A549 (cell line): ENCODE measurements at regions not wholly inside any gene's neighbourhood (a gene's known extent, or its start where the extent isn't known, plus 50 kb on each side); places are given as distances from the start of the nearest gene placed in this dataset.

Source experiments
- ATAC-seq, 2 experiments: fragments of 200-7000 bp in 1 of 2; fragments of >200 bp in 1 of 2; cut with Nextera tagmentation in 1 of 2; cut with Tn5 transposase in 1 of 2; 3 replicates each; pipeline versions ENCODE4 v1.8.0 to v1.9.1; 2018 to 2020; ENCODE audit warnings: mild to moderate bottlenecking in 1 of 2, moderate library complexity in 1 of 2
- CTCF ChIA-PET: fragments of 300-600 bp; sonication (Branson Sonifier 250); formaldehyde crosslinking; extraction: SDS; loops from one replicate; lab custom pipeline; 2021; ENCODE audit warnings: antibody characterized with exemption, inconsistent platforms; lab: Yijun Ruan, JAX
- POLR2A ChIA-PET: fragments of 350-600 bp; formaldehyde crosslinking; extraction: SDS; loops from one replicate; lab custom pipeline; 2021; ENCODE audit warnings: antibody characterized with exemption, inconsistent platforms; lab: Yijun Ruan, JAX
- DNase-seq, 2 experiments: peaks; one replicate each; pipeline versions ENCODE4 v3.0.0 to v3.0.0-alpha.2; 2011 to 2016; ENCODE audit warnings: low read depth in 1 of 2, low spot score in 1 of 2
- FAIRE-seq: peaks from 2 replicates; lab custom pipeline; 2011; peaks lifted over from hg19 to GRCh38; lab: Jason Lieb, UNC
- H3K27ac ChIP-seq, 2 experiments: fragments of >200 bp; sonication (Bioruptor Twin); formaldehyde crosslinking; 3 replicates each; pipeline ENCODE4 v1.5.1; 2016 to 2017
- H3K4me1 ChIP-seq: fragments of >200 bp; sonication (Bioruptor Twin); formaldehyde crosslinking; 3 replicates; pipeline ENCODE4 v1.6.1; 2016
- H3K4me2 ChIP-seq: fragments of >200 bp; sonication (Bioruptor Twin); formaldehyde crosslinking; 3 replicates; pipeline ENCODE4 v1.6.1; 2016
- H3K4me3 ChIP-seq: fragments of >200 bp; sonication (Bioruptor Twin); formaldehyde crosslinking; 3 replicates; pipeline ENCODE4 v1.5.1; 2016
- H3K9me3 ChIP-seq: fragments of >200 bp; sonication (Bioruptor Twin); formaldehyde crosslinking; 3 replicates; pipeline ENCODE4 v1.6.1; 2016
- CHD2 ChIP-seq: fragments of 150-350 bp; IDR thresholded peaks from 2 replicates; pipeline ENCODE4 v1.6.1; 2014; ENCODE audit warnings: low read length; ENCODE audit not compliant: partially characterized antibody
- EHMT2 ChIP-seq: fragments of 200-600 bp; sonication (generic); IDR thresholded peaks from 2 replicates; pipeline ENCODE4 v1.6.1; 2016; ENCODE audit warnings: antibody characterized with exemption, low read depth, mild to moderate bottlenecking, moderate library complexity
- ESRRA ChIP-seq: fragments of 150-350 bp; IDR thresholded peaks from 2 replicates; pipeline ENCODE4 v1.6.1; 2014; ENCODE audit warnings: mild to moderate bottlenecking, low read length, borderline replicate concordance
- FOSL2 ChIP-seq, 2 experiments: fragments of 450-650 bp in 1 of 2; fragments of >200 bp in 1 of 2; sonication (Bioruptor Twin) in 1 of 2; formaldehyde crosslinking; IDR thresholded peaks; 2 replicates each; pipeline versions ENCODE4 v1.5.0 to v1.6.1; 2016 to 2020; ENCODE audit warnings: mild to moderate bottlenecking in 1 of 2, moderate library complexity in 1 of 2
- HDAC2 ChIP-seq: fragments of 200-600 bp; sonication (generic); IDR thresholded peaks from 2 replicates; pipeline ENCODE4 v1.6.1; 2016
- HOXA7 ChIP-seq: fragments of 250-450 bp; sonication (Bioruptor Pico); IDR thresholded peaks from 2 replicates; pipeline ENCODE4 v1.5.0; 2020; ENCODE audit warnings: mild to moderate bottlenecking, moderate library complexity
- MAZ ChIP-seq: fragments of 150-350 bp; IDR thresholded peaks from 2 replicates; pipeline ENCODE4 v1.6.1; 2014; ENCODE audit warnings: antibody characterized with exemption, low read depth, low read length, borderline replicate concordance
- MYC ChIP-seq: IDR thresholded peaks from 2 replicates; pipeline ENCODE4 v1.6.1; 2012; ENCODE audit warnings: mild to moderate bottlenecking, inconsistent platforms, low read length, improper control_type of control experiment, borderline replicate concordance
- PHF8 ChIP-seq: fragments of 200-600 bp; sonication (generic); IDR thresholded peaks from 2 replicates; pipeline ENCODE4 v1.6.1; 2016; ENCODE audit warnings: low read depth, mild to moderate bottlenecking, antibody characterized with exemption, moderate library complexity, borderline replicate concordance
- POLR2A ChIP-seq: IDR thresholded peaks from 2 replicates; pipeline ENCODE4 v1.6.1; 2012; ENCODE audit warnings: mild to moderate bottlenecking, low read length
- RARB ChIP-seq: fragments of 250-450 bp; sonication (Bioruptor Pico); IDR thresholded peaks from 2 replicates; pipeline ENCODE4 v1.8.0; 2021; ENCODE audit warnings: mild to moderate bottlenecking, moderate library complexity
- RNF2 ChIP-seq: fragments of 200-600 bp; sonication (generic); IDR thresholded peaks from 2 replicates; pipeline ENCODE4 v1.6.1; 2016; ENCODE audit warnings: low read depth, mild to moderate bottlenecking, antibody characterized with exemption, moderate library complexity, borderline replicate concordance
- SREBF2 ChIP-seq: fragments of 450-650 bp; IDR thresholded peaks from 2 replicates; pipeline ENCODE4 v1.6.1; 2014; ENCODE audit warnings: mild to moderate bottlenecking, moderate library complexity
- TFCP2L1 ChIP-seq: fragments of 250-450 bp; sonication (Bioruptor Pico); IDR thresholded peaks from 2 replicates; pipeline ENCODE4 v1.5.0; 2021; ENCODE audit warnings: mild to moderate bottlenecking
- TP53 ChIP-seq: fragments of 250-450 bp; sonication (Bioruptor Pico); IDR thresholded peaks from 2 replicates; pipeline ENCODE4 v1.5.0; 2021; ENCODE audit warnings: mild to moderate bottlenecking, moderate library complexity
- ZFP36 ChIP-seq: fragments of 450-650 bp; IDR thresholded peaks from 2 replicates; pipeline ENCODE4 v1.6.1; 2014; ENCODE audit warnings: borderline replicate concordance; ENCODE audit not compliant: partially characterized antibody
- ZSCAN20 ChIP-seq: fragments of 250-450 bp; sonication (Bioruptor Pico); IDR thresholded peaks from 2 replicates; pipeline ENCODE4 v1.8.0; 2022; ENCODE audit warnings: mild to moderate bottlenecking, moderate library complexity
- WGBS: methylation state at CpG from one replicate; pipeline ENCODE4 v1.1.6; 2017; ENCODE audit errors: missing lambda C conversion rate; 5-methylcytosine and 5-hydroxymethylcytosine counted together
- TF ChIP-seq, protein P1 (sequence below): fragments of >200 bp; sonication (Bioruptor Twin); formaldehyde crosslinking; IDR thresholded peaks from 2 replicates; pipeline ENCODE4 v1.6.1; 2016
- TF ChIP-seq, protein P2 (sequence below): IDR thresholded peaks from 2 replicates; pipeline ENCODE4 v1.6.1; 2012
- TF ChIP-seq, protein P3 (sequence below): fragments of 200-600 bp; sonication (generic); IDR thresholded peaks from 2 replicates; pipeline ENCODE4 v1.6.1; 2016; ENCODE audit warnings: antibody characterized with exemption, mild to moderate bottlenecking, moderate library complexity

DNA sequence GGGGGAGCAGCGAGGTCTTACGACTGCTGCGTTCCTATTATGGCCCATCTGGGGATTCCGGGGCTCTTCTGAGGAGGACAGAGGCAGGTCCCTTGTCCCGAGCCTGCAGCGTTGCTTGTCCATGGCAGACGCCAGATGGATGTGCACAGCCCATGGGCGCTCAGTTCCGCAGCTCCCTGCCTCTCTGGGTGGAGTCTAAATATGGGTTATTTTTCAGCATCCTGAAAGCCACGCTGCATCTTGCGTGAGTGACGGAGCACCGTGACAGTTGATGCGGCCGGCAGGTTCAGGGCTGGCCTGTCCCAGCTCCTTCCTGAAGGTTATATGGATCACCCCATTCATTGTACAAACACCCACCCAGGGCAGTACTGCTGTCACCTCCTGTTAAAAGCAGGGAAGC is 1169.4 kb downstream of the BRD1 start (continued):
- TF ChIP-seq, protein P1, sequence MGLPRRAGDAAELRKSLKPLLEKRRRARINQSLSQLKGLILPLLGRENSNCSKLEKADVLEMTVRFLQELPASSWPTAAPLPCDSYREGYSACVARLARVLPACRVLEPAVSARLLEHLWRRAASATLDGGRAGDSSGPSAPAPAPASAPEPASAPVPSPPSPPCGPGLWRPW: no peak
- TF ChIP-seq MYC (no peak), HOXA7 (no peak)
- TF ChIP-seq, all 56 proteins: peak for 0

DNA sequence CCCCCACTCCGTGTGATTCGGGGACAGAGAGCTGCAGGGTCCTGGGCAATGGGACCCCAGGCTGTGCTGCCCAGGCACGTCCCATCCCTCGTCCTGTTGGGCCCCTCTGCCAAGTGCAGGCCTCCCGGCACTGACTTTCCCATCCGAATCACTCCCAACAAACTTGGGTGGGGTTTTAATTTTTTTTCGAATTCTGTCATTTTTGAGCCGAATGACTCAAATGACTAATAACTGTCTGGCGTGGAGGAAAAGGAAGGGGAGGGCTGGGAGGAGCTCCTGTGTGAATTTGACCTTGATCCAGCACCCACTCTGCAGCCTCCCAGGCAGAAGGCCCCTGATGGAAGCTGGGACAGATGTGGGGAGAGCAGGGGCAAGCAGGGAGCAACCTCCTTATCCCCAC is 1173.2 kb downstream of the BRD1 start:
- FAIRE-seq: no peak
- ChIA-PET POLR2A (no interaction called here), CTCF (no interaction called here)
- TF ChIP-seq TFCP2L1 (CRISPR knock-in tag) (no peak), EHMT2 (no peak), FOSL2 (IDR thresholded peaks at IDR 0.05) (no peak), FOSL2 (CRISPR knock-in tag; IDR thresholded peaks at IDR 0.05) (no peak), HDAC2 (no peak), MAZ (no peak), RARB (CRISPR knock-in tag) (no peak), CHD2 (no peak), PHF8 (no peak), ZSCAN20 (CRISPR knock-in tag) (no peak), ZFP36 (no peak), POLR2A (no peak)
- TF ChIP-seq, protein P2, sequence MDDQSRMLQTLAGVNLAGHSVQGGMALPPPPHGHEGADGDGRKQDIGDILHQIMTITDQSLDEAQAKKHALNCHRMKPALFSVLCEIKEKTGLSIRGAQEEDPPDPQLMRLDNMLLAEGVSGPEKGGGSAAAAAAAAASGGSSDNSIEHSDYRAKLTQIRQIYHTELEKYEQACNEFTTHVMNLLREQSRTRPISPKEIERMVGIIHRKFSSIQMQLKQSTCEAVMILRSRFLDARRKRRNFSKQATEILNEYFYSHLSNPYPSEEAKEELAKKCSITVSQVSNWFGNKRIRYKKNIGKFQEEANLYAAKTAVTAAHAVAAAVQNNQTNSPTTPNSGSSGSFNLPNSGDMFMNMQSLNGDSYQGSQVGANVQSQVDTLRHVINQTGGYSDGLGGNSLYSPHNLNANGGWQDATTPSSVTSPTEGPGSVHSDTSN: no peak
- TF ChIP-seq, protein P3, sequence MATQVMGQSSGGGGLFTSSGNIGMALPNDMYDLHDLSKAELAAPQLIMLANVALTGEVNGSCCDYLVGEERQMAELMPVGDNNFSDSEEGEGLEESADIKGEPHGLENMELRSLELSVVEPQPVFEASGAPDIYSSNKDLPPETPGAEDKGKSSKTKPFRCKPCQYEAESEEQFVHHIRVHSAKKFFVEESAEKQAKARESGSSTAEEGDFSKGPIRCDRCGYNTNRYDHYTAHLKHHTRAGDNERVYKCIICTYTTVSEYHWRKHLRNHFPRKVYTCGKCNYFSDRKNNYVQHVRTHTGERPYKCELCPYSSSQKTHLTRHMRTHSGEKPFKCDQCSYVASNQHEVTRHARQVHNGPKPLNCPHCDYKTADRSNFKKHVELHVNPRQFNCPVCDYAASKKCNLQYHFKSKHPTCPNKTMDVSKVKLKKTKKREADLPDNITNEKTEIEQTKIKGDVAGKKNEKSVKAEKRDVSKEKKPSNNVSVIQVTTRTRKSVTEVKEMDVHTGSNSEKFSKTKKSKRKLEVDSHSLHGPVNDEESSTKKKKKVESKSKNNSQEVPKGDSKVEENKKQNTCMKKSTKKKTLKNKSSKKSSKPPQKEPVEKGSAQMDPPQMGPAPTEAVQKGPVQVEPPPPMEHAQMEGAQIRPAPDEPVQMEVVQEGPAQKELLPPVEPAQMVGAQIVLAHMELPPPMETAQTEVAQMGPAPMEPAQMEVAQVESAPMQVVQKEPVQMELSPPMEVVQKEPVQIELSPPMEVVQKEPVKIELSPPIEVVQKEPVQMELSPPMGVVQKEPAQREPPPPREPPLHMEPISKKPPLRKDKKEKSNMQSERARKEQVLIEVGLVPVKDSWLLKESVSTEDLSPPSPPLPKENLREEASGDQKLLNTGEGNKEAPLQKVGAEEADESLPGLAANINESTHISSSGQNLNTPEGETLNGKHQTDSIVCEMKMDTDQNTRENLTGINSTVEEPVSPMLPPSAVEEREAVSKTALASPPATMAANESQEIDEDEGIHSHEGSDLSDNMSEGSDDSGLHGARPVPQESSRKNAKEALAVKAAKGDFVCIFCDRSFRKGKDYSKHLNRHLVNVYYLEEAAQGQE: no peak
- no peak for ATAC-seq
- Histone ChIP-seq H3K27ac (no peak overlapping the region), H3K4me3 (no peak overlapping the region), H3K4me2 (no peak overlapping the region), H3K4me1 (no peaks in the 10 kb centered on the region), H3K9me3 (no peaks in the 10 kb centered on the region)
- 63% methylated on average over 9 of the region's 9 CpGs for WGBS
- no peak for DNase-seq

DNA sequence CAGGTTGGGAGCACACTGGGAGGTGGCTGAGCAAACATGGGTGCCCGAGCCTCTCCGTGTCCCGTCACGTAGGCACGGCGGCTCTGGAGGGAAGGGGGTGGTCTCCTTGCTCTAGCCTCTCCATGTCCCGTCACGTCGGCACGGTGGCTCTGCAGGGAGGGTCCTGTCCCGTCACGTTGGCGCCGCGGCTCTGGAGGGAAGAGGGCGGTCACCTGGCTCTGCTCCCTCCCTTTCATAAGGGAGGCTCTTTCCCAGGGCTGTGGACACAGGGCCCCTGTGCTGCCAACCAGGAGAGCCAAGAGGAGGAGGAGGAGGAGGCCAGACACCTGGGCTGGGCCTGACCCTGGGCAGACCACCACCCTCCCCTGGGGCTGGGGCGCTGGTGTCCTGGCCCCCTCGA is 1173.7 kb downstream of the BRD1 start:
- H3K4me2 ChIP-seq: no peak overlapping the region
- H3K4me3 ChIP-seq: no peak overlapping the region
- H3K4me1 ChIP-seq: no peaks in the 10 kb centered on the region
- FAIRE-seq (no peak), ATAC-seq (no peak), DNase-seq (no peak)
- ChIA-PET POLR2A (no interaction called here), CTCF (no interaction called here)
- 91% methylated on average over 4 of the region's 18 CpGs for WGBS
- H3K9me3 ChIP-seq: no peaks in the 10 kb centered on the region
- TF ChIP-seq, protein P2: no peak
- TF ChIP-seq RNF2 (no peak), TP53 (CRISPR knock-in tag) (no peak), ESRRA (no peak), SREBF2 (no peak)
- TF ChIP-seq, all 56 proteins: peak for 0
- no peak overlapping the region for H3K27ac ChIP-seq
